Caco-2 (cell line): ENCODE measurements at regions not wholly inside any gene's neighbourhood (a gene's known extent, or its start where the extent isn't known, plus 50 kb on each side); places are given as distances from the start of the nearest gene placed in this dataset.
"Not testable (repeated sequence)": the region's sequence is repeated elsewhere in the genome, so short reads cannot be mapped to it uniquely, and the experiment has no call there.

ENCODE experiments used
- BruUV-seq: library from RNA; stranded (reverse); fragments of 400-500 nt; replicated peaks from 2 replicates; lab custom pipeline; 2021; lab: Mats Ljungman, UMichigan
- CTCF ChIA-PET: fragments of 300-600 bp; sonication (Branson Sonifier 250); formaldehyde crosslinking; loops from one replicate; lab custom pipeline; 2022; ENCODE audit warnings: antibody characterized with exemption; lab: Charles Lee
- POLR2A ChIA-PET: fragments of 300-600 bp; sonication (Branson Sonifier 250); formaldehyde crosslinking; loops from one replicate; lab custom pipeline; 2022; ENCODE audit warnings: antibody characterized with exemption; lab: Charles Lee
- DNase-seq, 2 experiments: peaks; one replicate each; pipeline versions ENCODE4 v3.0.0 to v3.0.0-alpha.2; 2020 to 2022
- H3K27me3 ChIP-seq: replicated peaks from 2 replicates; pipeline ENCODE4 v1.6.0; 2011; ENCODE audit warnings: low read length; ENCODE audit not compliant: control insufficient read depth, insufficient read depth
- H3K36me3 ChIP-seq: 2 replicates; pipeline ENCODE4 v1.5.1; 2011; ENCODE audit warnings: low read length; ENCODE audit not compliant: control insufficient read depth, insufficient read depth
- H3K4me1 ChIP-seq: fragments of 250-450 bp; sonication (Bioruptor Pico); 2 replicates; pipeline ENCODE4 v1.5.1; 2020; ENCODE audit warnings: mild to moderate bottlenecking
- H3K4me3 ChIP-seq: 2 replicates; pipeline ENCODE4 v1.5.1; 2011; ENCODE audit warnings: low read depth, mild to moderate bottlenecking, control low read depth, low read length
- H3K9me3 ChIP-seq: fragments of 250-450 bp; sonication (Bioruptor Pico); 2 replicates; pipeline ENCODE4 v1.5.1; 2020; ENCODE audit warnings: mild to moderate bottlenecking, moderate library complexity
- H3K27ac Mint-ChIP-seq: one replicate; pipeline ENCODE4 v1.8.0; 2022; ENCODE audit warnings: mixed read lengths; ENCODE audit not compliant: unreplicated experiment
- H3K27me3 Mint-ChIP-seq: one replicate; pipeline ENCODE4 v1.8.0; 2022; ENCODE audit warnings: mixed read lengths; ENCODE audit not compliant: insufficient read depth, unreplicated experiment
- H3K36me3 Mint-ChIP-seq: one replicate; pipeline ENCODE4 v1.8.0; 2022; ENCODE audit warnings: mild to moderate bottlenecking, mixed read lengths; ENCODE audit not compliant: insufficient read depth, unreplicated experiment
- H3K4me1 Mint-ChIP-seq: one replicate; pipeline ENCODE4 v1.8.0; 2022; ENCODE audit warnings: low read depth, mixed read lengths; ENCODE audit not compliant: unreplicated experiment
- H3K4me3 Mint-ChIP-seq: one replicate; pipeline ENCODE4 v1.8.0; 2022; ENCODE audit warnings: mild to moderate bottlenecking, moderate library complexity, mixed read lengths; ENCODE audit not compliant: unreplicated experiment
- H3K9me3 Mint-ChIP-seq: one replicate; pipeline ENCODE4 v1.8.0; 2022; ENCODE audit warnings: mixed read lengths; ENCODE audit not compliant: unreplicated experiment
- CTCF ChIP-seq, 2 experiments: fragments of 200-600 bp in 1 of 2; IDR thresholded peaks; 1 replicate in 1 of 2; 2 replicates in 1 of 2; pipeline versions ENCODE4 v1.5.1 to v1.8.0; 2011 to 2022; ENCODE audit warnings: antibody characterized with exemption in 1 of 2, control low read depth in 1 of 2, inconsistent platforms in 1 of 2, low read depth in 1 of 2, low read length in 1 of 2, mild to moderate bottlenecking in 1 of 2, moderate library complexity in 1 of 2; ENCODE audit not compliant: insufficient read depth in 1 of 2, severe bottlenecking in 1 of 2, unreplicated experiment in 1 of 2
- intact Hi-C: fragments of 100-400 bp; cut with micrococcal nuclease; formaldehyde crosslinking; loops from one replicate; pipeline ENCODE4 v1.10.0; 2022; ENCODE audit not compliant: unreplicated experiment

- CTCF ChIA-PET, result no interaction called here
- no peak for DNase-seq
- Mint-ChIP-seq H3K9me3 (peaks cover 17% of the 10 kb centered on the region), H3K4me3 (no peak overlapping the region), H3K27ac (no peak overlapping the region), H3K36me3 (no peaks in the 10 kb centered on the region), H3K27me3 (peaks cover 3% of the 10 kb centered on the region), H3K4me1 (no peaks in the 10 kb centered on the region)
- Histone ChIP-seq H3K36me3 (no peaks in the 10 kb centered on the region), H3K4me3 (no peak overlapping the region), H3K9me3 (0 out of 2 replicates have a peak, but pooled peaks cover 5% of the 10 kb centered on the region), H3K27me3 (no peaks in the 10 kb centered on the region), H3K4me1 (no peaks in the 10 kb centered on the region)
- intact Hi-C loops, result no loop called here
- TF ChIP-seq CTCF (IDR thresholded peaks at IDR 0.05; ENCODE audit: insufficient read depth in 1 of 2, low read depth in 1 of 2, low read length in 1 of 2, severe bottlenecking in 1 of 2, unreplicated experiment in 1 of 2), result no peak
- BruUV-seq, result no TSS peak
- POLR2A ChIA-PET, result no interaction called here
Observed at GRCh38 chr6:55117267-55117666, 57.0 kb upstream of the HCRTR2 start.

GRCh38 chr6:55124241-55124640 lies 50.1 kb upstream of the HCRTR2 start:
- DNase-seq, H3K36me3 ChIP-seq, H3K4me3 Mint-ChIP-seq, BruUV-seq, H3K4me3 ChIP-seq, H3K36me3 Mint-ChIP-seq, H3K27me3 Mint-ChIP-seq, H3K27me3 ChIP-seq, intact Hi-C loops, POLR2A ChIA-PET, H3K27ac Mint-ChIP-seq, CTCF ChIA-PET, H3K4me1 Mint-ChIP-seq, H3K9me3 ChIP-seq, H3K4me1 ChIP-seq: not testable (repeated sequence)
- H3K9me3 Mint-ChIP-seq, result peaks cover 29% of the 10 kb centered on the region
